SK-N-SH treated with all-trans-retinoic acid at 6 μM for 48 hours (cell line): ENCODE measurements at regions not wholly inside any gene's neighbourhood (a gene's known extent, or its start where the extent isn't known, plus 50 kb on each side); places are given as distances from the start of the nearest gene placed in this dataset.

Experiments used
- ARNTL ChIP-seq: fragments of 450-650 bp; formaldehyde crosslinking; IDR thresholded peaks from 2 replicates; pipeline ENCODE4 v1.5.0; 2020; ENCODE audit warnings: low read depth, mild to moderate bottlenecking, moderate library complexity, borderline replicate concordance
- BACH2 ChIP-seq: fragments of 250-450 bp; sonication (Bioruptor Pico); IDR thresholded peaks from 2 replicates; pipeline ENCODE4 v1.9.0; 2021; ENCODE audit warnings: mild to moderate bottlenecking, borderline replicate concordance
- CREB5 ChIP-seq: fragments of 250-450 bp; sonication (Bioruptor Pico); IDR thresholded peaks from 2 replicates; pipeline ENCODE4 v1.5.1; 2020; ENCODE audit warnings: low read depth, mild to moderate bottlenecking, moderate library complexity
- CSDC2 ChIP-seq: fragments of 250-450 bp; sonication (Bioruptor Pico); IDR thresholded peaks from 2 replicates; pipeline ENCODE4 v1.5.0; 2020; ENCODE audit warnings: mild to moderate bottlenecking, moderate library complexity
- GLIS3 ChIP-seq: fragments of 250-450 bp; sonication (Bioruptor Pico); IDR thresholded peaks from 2 replicates; pipeline ENCODE4 v1.5.0; 2020; ENCODE audit warnings: mild to moderate bottlenecking, moderate library complexity
- ISL1 ChIP-seq: fragments of 250-450 bp; sonication (Bioruptor Pico); IDR thresholded peaks from 2 replicates; pipeline ENCODE4 v2.1.2; 2022; ENCODE audit warnings: mild to moderate bottlenecking, moderate library complexity
- PATZ1 ChIP-seq: fragments of 250-450 bp; sonication (Bioruptor Pico); IDR thresholded peaks from 2 replicates; pipeline ENCODE4 v1.8.0; 2020; ENCODE audit warnings: mild to moderate bottlenecking, moderate library complexity, borderline replicate concordance
- RARB ChIP-seq: fragments of 250-450 bp; sonication (Bioruptor Pico); IDR thresholded peaks from 2 replicates; pipeline ENCODE4 v1.8.0; 2021; ENCODE audit warnings: mild to moderate bottlenecking, moderate library complexity
- TCF4 ChIP-seq: fragments of 250-450 bp; sonication (Bioruptor Pico); IDR thresholded peaks from 2 replicates; pipeline ENCODE4 v1.8.0; 2021; ENCODE audit warnings: mild to moderate bottlenecking, moderate library complexity, borderline replicate concordance
- TSHZ2 ChIP-seq: fragments of 250-450 bp; sonication (Bioruptor Pico); IDR thresholded peaks from 2 replicates; pipeline ENCODE4 v1.5.0; 2020; ENCODE audit warnings: mild to moderate bottlenecking, moderate library complexity
- ZC3H10 ChIP-seq: fragments of 250-450 bp; sonication (Bioruptor Pico); IDR thresholded peaks from 2 replicates; pipeline ENCODE4 v1.5.1; 2021; ENCODE audit warnings: mild to moderate bottlenecking, moderate library complexity
- ZFP30 ChIP-seq: fragments of 450-650 bp; formaldehyde crosslinking; IDR thresholded peaks from 2 replicates; pipeline ENCODE4 v1.5.0; 2022; ENCODE audit warnings: mild to moderate bottlenecking, moderate library complexity

GRCh38 chr14:88078525-88078924 lies 73.6 kb downstream of the GPR65 start:
- TF ChIP-seq PATZ1 (no peak), TCF4 (CRISPR knock-in tag) (no peak), ARNTL (CRISPR knock-in tag) (no peak), ZC3H10 (CRISPR knock-in tag) (no peak), CREB5 (CRISPR knock-in tag) (no peak), BACH2 (CRISPR knock-in tag) (no peak), CSDC2 (CRISPR knock-in tag) (no peak), RARB (CRISPR knock-in tag) (no peak), GLIS3 (CRISPR knock-in tag) (no peak), ISL1 (CRISPR knock-in tag) (no peak), TSHZ2 (no peak), ZFP30 (CRISPR knock-in tag) (no peak)
